HCT116 (cell line): ENCODE measurements at regions not wholly inside any gene's neighbourhood (a gene's known extent, or its start where the extent isn't known, plus 50 kb on each side); places are given as distances from the start of the nearest gene placed in this dataset.

ENCODE experiments used
- ATAC-seq: fragments of 200-7000 bp; cut with Tn5 transposase; 2 replicates; pipeline ENCODE4 v1.9.1; 2020; ENCODE audit warnings: mild to moderate bottlenecking, moderate library complexity
- BruUV-seq: library from RNA; stranded (reverse); fragments of 400-500 nt; replicated peaks from 2 replicates; lab custom pipeline; 2021; lab: Mats Ljungman, UMichigan
- CTCF ChIA-PET: fragments of 300-600 bp; sonication (Branson Sonifier 250); formaldehyde crosslinking; loops from one replicate; lab custom pipeline; 2021; ENCODE audit warnings: antibody characterized with exemption; lab: Charles Lee
- POLR2A ChIA-PET: fragments of 300-600, 350-600 bp; sonication (Branson Sonifier 250); formaldehyde crosslinking; loops from one replicate; lab custom pipeline; 2021; ENCODE audit warnings: antibody characterized with exemption; lab: Charles Lee
- RAD21 ChIA-PET, 2 experiments: fragments of 300-600 bp; sonication (Branson Sonifier 250); formaldehyde crosslinking; loops; one replicate each; lab custom pipeline; 2023; ENCODE audit warnings: low total read pairs in 2 of 2; ENCODE audit not compliant: uncharacterized antibody in 2 of 2, unreplicated experiment in 2 of 2, low non-redundant PET in 1 of 2; lab: Charles Lee
- DNase-seq: peaks from one replicate; pipeline ENCODE4 v3.0.0-alpha.2; 2010; ENCODE audit warnings: low read depth, low spot score
- H2AFZ ChIP-seq: fragments of 200-600 bp; shearing (Covaris generic), sonication (generic); 2 replicates; pipeline ENCODE4 v1.6.1; 2017; ENCODE audit warnings: low read depth, mixed run types, mixed read lengths, antibody characterized with exemption, low read length; ENCODE audit not compliant: poor library complexity, severe bottlenecking
- H3K27ac ChIP-seq: 2 replicates; pipeline ENCODE4 v1.5.1; 2012; ENCODE audit warnings: low read depth, low read length
- H3K27me3 ChIP-seq: fragments of 200-600 bp; sonication (generic); 2 replicates; pipeline ENCODE4 v1.6.1; 2016; ENCODE audit warnings: mixed run types, low read length, mixed read lengths; ENCODE audit not compliant: insufficient read depth
- H3K36me3 ChIP-seq, 2 experiments: fragments of 200-500 bp in 1 of 2; fragments of 200-600 bp in 1 of 2; sonication (Bioruptor generic) in 1 of 2; sonication (generic) in 1 of 2; 2 replicates each; pipeline versions ENCODE4 v1.5.1 to v1.6.1; 2014 to 2016; ENCODE audit warnings: low read length in 2 of 2, inconsistent platforms in 1 of 2, mixed read lengths in 1 of 2, mixed run types in 1 of 2; ENCODE audit not compliant: insufficient read depth in 2 of 2, control insufficient read depth in 1 of 2
- H3K4me1 ChIP-seq, 2 experiments: fragments of 200-600 bp in 1 of 2; sonication (generic) in 1 of 2; 2 replicates each; pipeline versions ENCODE4 v1.5.1 to v1.6.1; 2012 to 2017; ENCODE audit warnings: low read length in 2 of 2, inconsistent platforms in 1 of 2, mild to moderate bottlenecking in 1 of 2, mixed read lengths in 1 of 2, mixed run types in 1 of 2, moderate library complexity in 1 of 2; ENCODE audit not compliant: insufficient read depth in 2 of 2, control insufficient read depth in 1 of 2
- H3K4me2 ChIP-seq: fragments of 200-600 bp; sonication (generic); 2 replicates; pipeline ENCODE4 v1.6.1; 2017; ENCODE audit warnings: mixed run types, low read length, mixed read lengths
- H3K4me3 ChIP-seq, 2 experiments: fragments of 200-600 bp in 1 of 2; sonication (generic) in 1 of 2; replicated peaks in 1 of 2; 2 replicates each; pipeline ENCODE4 v1.5.1; 2011 to 2016; ENCODE audit warnings: low read length in 2 of 2, control low read depth in 1 of 2, low read depth in 1 of 2, mild to moderate bottlenecking in 1 of 2, mixed read lengths in 1 of 2, mixed run types in 1 of 2
- H3K79me2 ChIP-seq: fragments of 200-600 bp; sonication (generic); 2 replicates; pipeline ENCODE4 v1.6.1; 2017; ENCODE audit warnings: mild to moderate bottlenecking, mixed run types, low read length, moderate library complexity, mixed read lengths; ENCODE audit not compliant: insufficient read depth
- H3K9ac ChIP-seq: fragments of 200-600 bp; sonication (generic); 2 replicates; pipeline ENCODE4 v1.6.1; 2016; ENCODE audit warnings: low read length, mixed read lengths
- H3K9me2 ChIP-seq: fragments of 200-600 bp; sonication (generic), shearing (Covaris generic); 2 replicates; pipeline ENCODE4 v1.6.1; 2017; ENCODE audit warnings: mixed run types, mild to moderate bottlenecking, moderate library complexity; ENCODE audit not compliant: insufficient read depth
- H3K9me3 ChIP-seq, 2 experiments: fragments of 200-500 bp in 1 of 2; fragments of 200-600 bp in 1 of 2; sonication (Bioruptor generic) in 1 of 2; sonication (generic) in 1 of 2; 2 replicates each; pipeline ENCODE4 v1.6.1; 2014 to 2017; ENCODE audit warnings: low read length in 2 of 2, mixed read lengths in 2 of 2, inconsistent platforms in 1 of 2, low read depth in 1 of 2, mild to moderate bottlenecking in 1 of 2, mixed run types in 1 of 2, moderate library complexity in 1 of 2; ENCODE audit not compliant: control insufficient read depth in 1 of 2, insufficient read depth in 1 of 2
- H4K20me1 ChIP-seq: fragments of 200-600 bp; sonication (generic), shearing (Covaris generic); 2 replicates; pipeline ENCODE4 v1.6.1; 2017; ENCODE audit warnings: mixed run types, mild to moderate bottlenecking, moderate library complexity; ENCODE audit not compliant: insufficient read depth
- ATF3 ChIP-seq: IDR thresholded peaks from 2 replicates; pipeline ENCODE4 v1.6.1; 2012
- CBX3 ChIP-seq: IDR thresholded peaks from 2 replicates; pipeline ENCODE4 v1.6.1; 2012; ENCODE audit warnings: low read depth
- CEBPB ChIP-seq: IDR thresholded peaks from 2 replicates; pipeline ENCODE4 v1.6.1; 2012; ENCODE audit warnings: low read depth
- ELF1 ChIP-seq: IDR thresholded peaks from 2 replicates; pipeline ENCODE4 v1.6.1; 2012; ENCODE audit warnings: low read depth, borderline replicate concordance
- EZH2 ChIP-seq: fragments of 200-600 bp; sonication (generic); IDR thresholded peaks from 2 replicates; pipeline ENCODE4 v1.6.1; 2017; ENCODE audit warnings: antibody characterized with exemption, mixed run types
- FOSL1 ChIP-seq: IDR thresholded peaks from 2 replicates; pipeline ENCODE4 v1.6.1; 2012; ENCODE audit warnings: low read depth
- MAX ChIP-seq: IDR thresholded peaks from 2 replicates; pipeline ENCODE4 v1.6.1; 2012
- POLR2A ChIP-seq: IDR thresholded peaks from 2 replicates; pipeline ENCODE4 v1.7.0; 2011; ENCODE audit warnings: borderline replicate concordance; ENCODE audit not compliant: insufficient read depth, insufficient read length; ENCODE audit errors: extremely low read depth
- POLR2AphosphoS5 ChIP-seq: IDR thresholded peaks from 2 replicates; pipeline ENCODE4 v1.6.1; 2011; ENCODE audit warnings: mild to moderate bottlenecking, low read depth, low read length, moderate library complexity
- REST ChIP-seq: IDR thresholded peaks from 2 replicates; pipeline ENCODE4 v1.6.1; 2012; ENCODE audit warnings: low read depth
- SIN3A ChIP-seq: IDR thresholded peaks from 2 replicates; pipeline ENCODE4 v1.6.1; 2012; ENCODE audit warnings: low read depth
- SP1 ChIP-seq: IDR thresholded peaks from 2 replicates; pipeline ENCODE4 v1.6.1; 2012; ENCODE audit warnings: low read depth
- SRF ChIP-seq: IDR thresholded peaks from 2 replicates; pipeline ENCODE4 v1.6.1; 2012; ENCODE audit warnings: low read depth
- TCF7L2 ChIP-seq: IDR thresholded peaks from 2 replicates; pipeline ENCODE4 v1.7.0; 2011; ENCODE audit warnings: borderline replicate concordance, inconsistent platforms; ENCODE audit not compliant: insufficient read depth, insufficient read length; ENCODE audit errors: extremely low read depth
- YY1 ChIP-seq: IDR thresholded peaks from 2 replicates; pipeline ENCODE4 v1.6.1; 2011; ENCODE audit warnings: low read length, low read depth, moderate library complexity, mild to moderate bottlenecking; ENCODE audit not compliant: insufficient replicate concordance; ENCODE audit errors: extremely low read depth
- ZBTB33 ChIP-seq: IDR thresholded peaks from 2 replicates; pipeline ENCODE4 v1.6.1; 2011; ENCODE audit warnings: mild to moderate bottlenecking, low read length, moderate library complexity; ENCODE audit not compliant: insufficient replicate concordance; ENCODE audit errors: extremely low read depth
- ZFX ChIP-seq: fragments of 450-650 bp; IDR thresholded peaks from 2 replicates; pipeline ENCODE4 v1.6.1; 2017
- ZNF274 ChIP-seq: fragments of 200-500 bp; sonication (Bioruptor generic); IDR thresholded peaks from 2 replicates; pipeline ENCODE4 v1.6.1; 2014; ENCODE audit warnings: mild to moderate bottlenecking, low read depth, low read length, inconsistent platforms
- intact Hi-C: fragments of 100-400 bp; cut with micrococcal nuclease; formaldehyde crosslinking; loops from 2 replicates; pipeline ENCODE4 v1.10.0; 2022

- no peak for TF ChIP-seq REST
- TF ChIP-seq CBX3: no peak
- no peak for TF ChIP-seq POLR2A
- no peak for TF ChIP-seq SRF
Measured at GRCh38 chr14:86372402-86372801, 842.5 kb downstream of the FLRT2 start (continued).

- Histone ChIP-seq H3K36me3 (no peaks in the 10 kb centered on the region), H3K79me2 (no peaks in the 10 kb centered on the region), H3K27ac (no peak overlapping the region), H3K27me3 (no peaks in the 10 kb centered on the region), H3K4me3 (no peak overlapping the region), H3K9ac (no peak overlapping the region), H3K4me1 (no peaks in the 10 kb centered on the region), H3K9me2 (no peaks in the 10 kb centered on the region), H2AFZ (no peak overlapping the region), H3K9me3 (peaks cover 10 to 15% of the 10 kb centered on the region in 2 experiments; a peak in 2 of 4 replicates), H4K20me1 (no peaks in the 10 kb centered on the region), H3K4me2 (no peak overlapping the region)
- no peak for ATAC-seq
- ChIA-PET RAD21 (no interaction called here), CTCF (no interaction called here), POLR2A (no interaction called here)
- no peak for DNase-seq
- intact Hi-C loops: no loop called here
- no TSS peak for BruUV-seq
- TF ChIP-seq TCF7L2 (no peak), YY1 (no peak), ZFX (no peak), ZBTB33 (no peak), MAX (no peak), POLR2AphosphoS5 (no peak), SP1 (no peak), CEBPB (no peak), POLR2A (no peak), CBX3 (no peak), FOSL1 (no peak), ZNF274 (no peak), ATF3 (no peak), EZH2 (no peak), SIN3A (no peak), ELF1 (no peak), SRF (no peak)
Measured at GRCh38 chr14:86364634-86365033, 834.7 kb downstream of the FLRT2 start.
